Keratinocyte (primary cell): ENCODE measurements at regions not wholly inside any gene's neighbourhood (a gene's known extent, or its start where the extent isn't known, plus 50 kb on each side); places are given as distances from the start of the nearest gene placed in this dataset.

Experiments
- DNase-seq: peaks from one replicate; pipeline ENCODE4 v3.0.0-alpha.2; 2011; ENCODE audit warnings: low read depth, missing footprints, low spot score
- FAIRE-seq: peaks from 2 replicates; lab custom pipeline; 2011; peaks lifted over from hg19 to GRCh38; lab: Jason Lieb, UNC
- H2AFZ ChIP-seq: 2 replicates; pipeline ENCODE4 v1.6.0; 2012; ENCODE audit warnings: low read length, control low read depth, inconsistent platforms; ENCODE audit not compliant: control insufficient read depth
- H3K27ac ChIP-seq: 2 replicates; pipeline ENCODE4 v1.5.1; 2011; ENCODE audit warnings: low read length; ENCODE audit not compliant: control insufficient read depth, insufficient read depth
- H3K27me3 ChIP-seq: 3 replicates; pipeline ENCODE4 v1.6.0; 2011; ENCODE audit warnings: low read length; ENCODE audit not compliant: control insufficient read depth, insufficient read depth; ENCODE audit errors: extremely low read depth
- H3K36me3 ChIP-seq, 2 experiments: 2 replicates in 1 of 2; 3 replicates in 1 of 2; pipeline ENCODE4 v1.5.1; 2011; ENCODE audit warnings: low read length in 2 of 2, mild to moderate bottlenecking in 1 of 2; ENCODE audit not compliant: control insufficient read depth in 2 of 2, insufficient read depth in 2 of 2; ENCODE audit errors: extremely low read depth in 1 of 2
- H3K4me1 ChIP-seq: 3 replicates; pipeline ENCODE4 v1.5.1; 2011; ENCODE audit warnings: low read length; ENCODE audit not compliant: control insufficient read depth, insufficient read depth; ENCODE audit errors: extremely low read depth
- H3K4me2 ChIP-seq: 3 replicates; pipeline ENCODE4 v1.6.0; 2011; ENCODE audit warnings: low read depth, low read length; ENCODE audit not compliant: control insufficient read depth, insufficient read depth; ENCODE audit errors: extremely low read depth
- H3K4me3 ChIP-seq, 3 experiments: fragments of 200-600 bp in 1 of 3; sonication (generic) in 1 of 3; 2 replicates in 2 of 3; 3 replicates in 1 of 3; pipeline ENCODE4 v1.5.1; 2011 to 2016; ENCODE audit warnings: low read length in 3 of 3, mild to moderate bottlenecking in 3 of 3, control low read depth in 2 of 3, inconsistent platforms in 1 of 3, low read depth in 1 of 3, mixed read lengths in 1 of 3, mixed run types in 1 of 3, moderate library complexity in 1 of 3; ENCODE audit not compliant: control insufficient read depth in 2 of 3, insufficient read depth in 2 of 3; ENCODE audit errors: extremely low read depth in 1 of 3
- H3K79me2 ChIP-seq: 2 replicates; pipeline ENCODE4 v1.6.0; 2012; ENCODE audit warnings: low read length; ENCODE audit not compliant: control insufficient read depth, insufficient read depth
- H3K9ac ChIP-seq: 3 replicates; pipeline ENCODE4 v1.6.0; 2011; ENCODE audit warnings: low read length; ENCODE audit not compliant: control insufficient read depth, insufficient read depth; ENCODE audit errors: extremely low read depth
- H3K9me1 ChIP-seq: 3 replicates; pipeline ENCODE4 v1.6.0; 2011; ENCODE audit warnings: low read length; ENCODE audit not compliant: control insufficient read depth, insufficient read depth; ENCODE audit errors: extremely low read depth
- H3K9me3 ChIP-seq: 2 replicates; pipeline ENCODE4 v1.5.1; 2012; ENCODE audit warnings: low read depth, low read length; ENCODE audit not compliant: control insufficient read depth
- H4K20me1 ChIP-seq: 3 replicates; pipeline ENCODE4 v1.6.0; 2011; ENCODE audit warnings: low read length; ENCODE audit not compliant: control insufficient read depth, insufficient read depth; ENCODE audit errors: extremely low read depth
- CTCF ChIP-seq, 3 experiments: IDR thresholded peaks in 1 of 3; conservative IDR thresholded peaks in 1 of 3; optimal IDR thresholded peaks in 1 of 3; 2 replicates in 2 of 3; 3 replicates in 1 of 3; pipeline versions ENCODE3 to v1.5.1; 2011; ENCODE audit warnings: low read length in 3 of 3, mild to moderate bottlenecking in 3 of 3, moderate library complexity in 2 of 3, control low read depth in 1 of 3, inconsistent platforms in 1 of 3; ENCODE audit not compliant: insufficient read depth in 2 of 3; ENCODE audit errors: extremely low read depth in 1 of 3
- EZH2 ChIP-seq: IDR thresholded peaks from one replicate; pipeline ENCODE4 v1.6.1; 2012; ENCODE audit warnings: inconsistent platforms, mild to moderate bottlenecking, low read length, moderate library complexity
- dilution Hi-C: fragments of 300-500 bp; cut with MboI; formaldehyde crosslinking; loops from one replicate; pipeline ENCODE4 v1.7.0; 2020; ENCODE audit warnings: low sequenced_read_pairs; ENCODE audit not compliant: extremely low pct_ligation_motif_present

DNA sequence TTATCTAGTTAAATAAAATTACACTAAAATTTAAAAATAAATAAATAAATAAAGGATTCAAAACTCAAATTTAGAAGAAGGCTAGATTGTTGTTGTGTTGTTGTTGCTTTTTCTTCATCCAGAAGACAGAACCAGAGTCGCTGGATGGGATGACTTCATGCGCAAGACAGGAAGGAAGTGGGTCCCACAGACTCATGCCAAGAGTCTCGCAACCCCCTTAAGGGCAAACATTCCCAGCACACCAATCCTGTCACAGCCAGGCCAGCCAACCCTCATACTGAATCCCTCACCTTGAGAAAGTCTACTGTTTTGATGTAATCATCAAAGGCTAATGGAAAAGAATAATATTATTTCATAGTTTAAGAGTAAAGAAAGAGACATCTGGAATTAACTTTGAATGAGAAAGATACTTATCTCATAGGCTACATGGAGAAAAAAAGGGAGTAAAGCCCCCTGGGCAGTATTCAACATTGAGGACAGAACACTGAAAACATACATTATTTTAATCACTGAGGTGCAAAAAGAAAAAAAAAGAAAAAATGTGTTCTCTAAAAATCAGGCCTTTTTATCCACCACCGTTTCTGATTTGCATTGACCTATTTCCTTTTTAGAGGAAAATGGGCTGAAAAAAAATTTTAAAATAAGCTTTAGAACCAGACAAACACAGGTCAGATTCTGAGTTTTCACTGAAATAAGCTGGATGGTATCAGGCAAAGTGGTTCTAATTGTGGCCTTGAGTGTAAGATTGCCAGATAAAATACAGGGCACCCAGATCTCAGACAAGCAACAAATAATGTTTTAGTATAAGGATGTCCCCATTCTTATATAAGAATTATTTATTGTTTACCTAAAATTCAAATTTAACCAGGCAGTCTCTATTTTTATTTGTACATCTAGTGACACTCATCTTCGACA lies 826.5 kb downstream of the TNS3 start:
- no peaks in the 10 kb centered on the region for H3K27me3 ChIP-seq
- dilution Hi-C loops = no loop called here
- no peak overlapping the region for H3K9ac ChIP-seq
- no peaks in the 10 kb centered on the region for H4K20me1 ChIP-seq
- H3K4me3 ChIP-seq = no peak overlapping the region
- H3K36me3 ChIP-seq = no peaks in the 10 kb centered on the region
- no peaks in the 10 kb centered on the region for H3K79me2 ChIP-seq
- peaks cover 25% of the 10 kb centered on the region for H3K4me1 ChIP-seq
- TF ChIP-seq CTCF (optimal IDR thresholded peaks at IDR 0.05 in 1 of 3, IDR thresholded peaks at IDR 0.05 in 1 of 3, conservative IDR thresholded peaks at IDR 0.05 in 1 of 3; ENCODE audit: extremely low read depth in 1 of 3, insufficient read depth in 2 of 3, low read length in 3 of 3) (no peak), EZH2 (no peak)
- H2AFZ ChIP-seq = no peak overlapping the region
- no peak overlapping the region for H3K27ac ChIP-seq
- H3K9me1 ChIP-seq = no peaks in the 10 kb centered on the region
- no peak overlapping the region for H3K4me2 ChIP-seq
- FAIRE-seq (no peak), DNase-seq (no peak)
- no peaks in the 10 kb centered on the region for H3K9me3 ChIP-seq

GRCh38 chr7:46754140-46754720 lies 827.7 kb downstream of the TNS3 start:
- Histone ChIP-seq H2AFZ (no peak overlapping the region), H4K20me1 (no peaks in the 10 kb centered on the region), H3K4me2 (peak overlapping the region; percentile 9), H3K9me3 (no peaks in the 10 kb centered on the region), H3K9ac (no peak overlapping the region), H3K4me3 (no peak overlapping the region), H3K4me1 (peaks cover 25% of the 10 kb centered on the region), H3K79me2 (no peaks in the 10 kb centered on the region), H3K27ac (peak overlapping the region; percentile 53), H3K36me3 (no peaks in the 10 kb centered on the region), H3K27me3 (no peaks in the 10 kb centered on the region), H3K9me1 (no peaks in the 10 kb centered on the region)
- dilution Hi-C loops = no loop called here
- no peak for TF ChIP-seq CTCF (optimal IDR thresholded peaks at IDR 0.05 in 1 of 3, IDR thresholded peaks at IDR 0.05 in 1 of 3, conservative IDR thresholded peaks at IDR 0.05 in 1 of 3; ENCODE audit: extremely low read depth in 1 of 3, insufficient read depth in 2 of 3, low read length in 3 of 3)
- FAIRE-seq = peak; percentile 90
- no peak for DNase-seq
